Vagina (tissue), 2 donors: ENCODE measurements at regions not wholly inside any gene's neighbourhood (a gene's known extent, or its start where the extent isn't known, plus 50 kb on each side); places are given as distances from the start of the nearest gene placed in this dataset.

ENCODE experiments used
- CTCF ChIP-seq, 3 experiments: fragments of 450-650 bp in 2 of 3; fragments of 200-600 bp in 1 of 3; sonication (generic) in 1 of 3; IDR thresholded peaks; one replicate each; pipeline ENCODE4 v1.5.1; 2017 to 2019; ENCODE audit warnings: antibody characterized with exemption in 3 of 3, mild to moderate bottlenecking in 2 of 3, moderate library complexity in 2 of 3
- POLR2A ChIP-seq, 2 donors: fragments of 450-650 bp; IDR thresholded peaks; one replicate each; pipeline ENCODE4 v1.6.1; 2017; ENCODE audit warnings: antibody characterized with exemption in 2 of 2, mild to moderate bottlenecking in 2 of 2, moderate library complexity in 2 of 2

- TF ChIP-seq POLR2A (IDR thresholded peaks at IDR 0.05) (no peak), CTCF (IDR thresholded peaks at IDR 0.05) (no peak)
Measured at GRCh38 chr14:48504921-48505320, 829.5 kb upstream of the MDGA2 start.
